HS-27A (cell line): ENCODE measurements at regions not wholly inside any gene's neighbourhood (a gene's known extent, or its start where the extent isn't known, plus 50 kb on each side); places are given as distances from the start of the nearest gene placed in this dataset.
A peak's percentile ranks its signal among the peaks of the same experiment; 100 is the strongest.

Source experiments
- DNase-seq: peaks from one replicate; pipeline ENCODE4 v3.0.0-alpha.2; 2012; ENCODE audit warnings: low read depth, missing footprints

DNA sequence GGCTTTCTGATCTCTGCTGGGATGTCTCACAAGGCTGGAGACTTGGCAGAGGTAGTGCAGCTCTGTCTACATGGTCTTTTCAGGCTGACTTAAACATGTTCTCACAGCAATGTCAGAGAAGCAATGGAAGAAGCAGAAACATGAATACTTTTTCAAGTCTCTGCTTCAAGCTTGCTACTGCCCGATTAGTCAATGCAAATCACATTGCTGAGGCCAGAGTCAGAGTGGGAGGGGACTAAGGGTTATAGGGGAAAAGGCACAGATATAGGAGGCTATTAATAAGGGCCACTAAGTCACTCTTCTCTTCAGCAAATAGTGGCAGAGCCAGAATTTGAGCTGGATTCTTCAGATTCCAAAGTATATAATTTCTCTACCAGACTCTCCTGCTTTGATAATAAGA is 390.5 kb downstream of the TMEM135 start:
- peak; percentile 83 for DNase-seq

- DNase-seq = peak; percentile 97
Measured at GRCh38 chr11:87425943-87426342, 388.2 kb downstream of the TMEM135 start.

DNA sequence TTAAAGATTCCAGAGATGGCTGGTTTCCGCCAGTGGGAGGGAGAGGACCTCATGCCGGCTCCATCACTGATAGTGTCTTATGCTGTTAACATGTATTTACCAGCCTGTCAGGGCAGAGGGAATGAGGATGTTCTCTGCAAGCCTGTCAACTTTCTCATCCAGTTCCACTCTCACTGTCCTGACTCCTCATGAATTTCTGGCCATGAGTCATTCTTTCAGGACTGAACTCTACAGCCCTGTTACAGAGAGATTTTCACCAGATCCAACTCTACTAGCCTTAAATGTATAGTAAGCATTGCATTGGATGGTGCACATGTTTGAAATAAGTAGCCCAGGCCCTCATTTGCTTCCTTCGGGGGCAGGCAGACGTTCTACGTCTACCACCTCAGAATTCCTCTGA is 387.7 kb downstream of the TMEM135 start:
- DNase-seq = no peak

- DNase-seq = no peak
Measured at GRCh38 chr11:87423161-87423560, 385.4 kb downstream of the TMEM135 start.

DNA sequence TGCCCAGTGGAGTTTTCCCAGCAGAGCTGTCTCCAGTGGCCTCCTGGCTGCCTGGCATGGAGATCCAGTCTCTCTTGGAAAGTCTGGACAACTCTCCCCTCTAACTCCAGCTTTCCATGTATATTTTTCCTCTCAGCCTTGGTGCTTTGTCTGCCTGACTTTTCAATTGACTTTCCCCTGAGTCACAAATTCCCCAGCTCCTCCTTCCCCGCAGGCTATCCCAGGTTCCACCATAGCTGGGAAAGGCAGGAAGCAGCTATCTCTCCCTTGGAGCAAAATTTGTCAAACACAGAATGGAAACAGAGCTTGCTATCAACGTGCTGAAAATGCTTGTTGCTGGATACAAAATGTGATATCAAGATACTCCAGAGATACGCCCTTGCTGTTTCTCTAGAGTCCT is 384.8 kb downstream of the TMEM135 start:
- DNase-seq = no peak

DNA sequence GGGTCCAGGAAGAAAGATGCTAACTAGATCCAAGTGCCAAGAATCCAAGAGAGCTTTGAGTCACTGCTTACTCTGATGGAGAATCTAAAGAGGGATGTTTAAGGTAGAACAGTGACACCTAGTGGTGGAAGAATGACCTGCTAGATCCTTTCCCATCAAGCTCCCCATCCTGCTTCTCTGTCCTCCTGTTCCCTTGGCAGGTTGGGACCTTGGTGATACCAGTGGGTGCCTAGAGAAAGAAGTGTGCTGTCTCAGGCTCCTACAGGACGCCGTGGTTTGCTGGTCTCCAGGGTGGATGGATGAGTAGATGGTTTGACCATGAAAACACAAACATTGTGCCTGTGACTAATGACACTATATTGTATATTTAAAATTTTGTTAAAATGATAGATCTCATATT is 383.7 kb downstream of the TMEM135 start:
- DNase-seq = peak; percentile 88

- DNase-seq = no peak
Measured at GRCh38 chr11:87417951-87418350, 380.2 kb downstream of the TMEM135 start.

DNA sequence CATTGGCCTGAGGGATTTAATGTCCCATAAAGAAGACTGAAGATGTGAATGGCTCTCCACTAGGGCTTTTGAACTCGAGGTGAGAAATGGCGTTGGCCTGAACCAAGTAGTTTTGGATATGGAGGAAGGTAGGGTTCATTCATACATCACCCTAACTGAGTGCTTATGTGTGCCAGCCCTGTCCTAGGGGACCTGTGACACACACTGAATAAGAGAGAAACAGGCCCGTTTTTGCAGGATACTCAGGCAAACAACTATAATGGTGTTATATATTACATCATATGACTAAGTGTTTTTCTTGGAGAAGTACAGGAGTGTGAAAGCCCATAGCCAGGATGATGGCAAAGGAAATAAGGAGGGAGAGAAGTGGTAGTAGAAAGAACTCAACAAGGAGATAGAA is 368.1 kb downstream of the TMEM135 start:
- DNase-seq = no peak

DNA sequence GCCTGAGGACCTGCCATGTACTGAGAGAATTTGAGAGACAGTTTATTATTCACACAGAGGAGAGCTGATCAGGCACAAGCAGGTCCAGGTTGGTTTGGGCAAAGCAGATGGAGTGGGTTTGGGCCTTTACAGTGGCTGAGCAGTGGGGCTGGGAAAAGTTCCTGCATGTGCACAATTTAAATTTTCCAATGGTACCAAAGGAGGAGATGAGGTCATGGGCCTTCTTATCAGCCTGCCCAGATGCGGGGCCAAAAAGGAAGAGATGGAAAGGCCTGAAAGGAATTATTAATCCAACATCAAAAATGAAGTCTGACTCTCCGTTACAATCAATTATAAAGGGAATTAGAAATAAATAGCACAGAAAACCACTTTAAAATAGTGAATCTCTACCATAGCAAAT is 367.6 kb downstream of the TMEM135 start:
- no peak for DNase-seq

- no peak for DNase-seq
Measured at GRCh38 chr11:87401653-87402052, 363.9 kb downstream of the TMEM135 start.

- DNase-seq = no peak
Measured at GRCh38 chr11:87399341-87399740, 361.6 kb downstream of the TMEM135 start.

DNA sequence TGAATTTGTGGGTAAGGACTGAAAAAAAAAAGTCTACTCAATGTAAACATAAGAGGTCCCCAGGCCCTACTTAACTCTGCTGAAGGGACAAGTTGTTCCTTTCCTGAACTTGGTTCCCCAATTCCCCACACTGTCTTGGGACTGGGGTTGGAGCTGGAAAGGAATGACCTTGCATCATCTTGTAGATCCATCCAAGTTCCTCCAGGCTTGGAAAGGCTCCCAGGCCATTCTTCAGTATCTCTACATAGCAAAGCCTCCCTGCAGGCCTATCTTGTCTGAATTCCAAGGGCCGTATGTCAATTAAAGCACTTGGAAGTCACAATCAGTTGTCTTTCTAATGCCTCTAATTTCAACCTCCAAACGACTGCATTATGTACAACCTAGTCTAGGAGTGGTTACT is 361.2 kb downstream of the TMEM135 start:
- DNase-seq = no peak

GRCh38 chr11:87397011-87397865 is 359.5 kb downstream of the TMEM135 start:
- DNase-seq = no peak

DNA sequence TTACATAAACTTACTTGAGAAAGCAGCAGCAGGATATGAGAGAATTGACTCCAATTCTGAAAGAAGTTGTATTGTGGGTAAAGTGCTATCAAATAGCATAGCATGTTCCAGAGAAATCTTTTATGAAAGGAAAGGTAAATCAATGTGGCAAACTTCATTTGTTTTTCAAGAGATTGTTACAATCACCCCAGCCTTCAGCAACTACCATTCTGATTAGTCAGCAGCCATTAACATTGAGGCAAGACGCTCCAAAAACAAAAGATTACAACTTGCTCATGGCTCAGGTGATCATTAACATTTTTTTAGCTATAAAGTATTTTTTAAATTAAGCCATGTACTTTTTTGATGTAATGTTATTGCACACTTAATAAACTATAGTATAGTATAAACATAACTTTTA is 357.2 kb downstream of the TMEM135 start:
- DNase-seq = no peak

DNA sequence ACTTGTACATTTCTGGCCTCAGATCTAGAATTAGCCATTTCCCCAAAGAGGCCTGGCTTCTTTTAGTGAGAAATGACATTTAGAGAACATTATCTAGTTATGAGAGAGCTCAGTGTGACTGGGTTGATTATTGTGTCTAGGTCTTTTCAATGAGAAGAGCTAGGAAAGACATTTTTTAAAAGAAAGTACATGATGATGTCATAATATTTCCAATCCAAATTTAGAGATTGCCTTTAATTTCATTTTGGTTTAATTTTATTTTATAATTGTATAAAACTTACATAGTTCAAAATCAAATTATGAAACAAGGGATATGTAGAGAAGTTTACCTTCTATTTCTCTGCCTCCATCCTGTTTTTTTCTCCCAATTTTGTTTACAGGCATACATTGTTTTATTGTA is 354.9 kb downstream of the TMEM135 start:
- DNase-seq = no peak

DNA sequence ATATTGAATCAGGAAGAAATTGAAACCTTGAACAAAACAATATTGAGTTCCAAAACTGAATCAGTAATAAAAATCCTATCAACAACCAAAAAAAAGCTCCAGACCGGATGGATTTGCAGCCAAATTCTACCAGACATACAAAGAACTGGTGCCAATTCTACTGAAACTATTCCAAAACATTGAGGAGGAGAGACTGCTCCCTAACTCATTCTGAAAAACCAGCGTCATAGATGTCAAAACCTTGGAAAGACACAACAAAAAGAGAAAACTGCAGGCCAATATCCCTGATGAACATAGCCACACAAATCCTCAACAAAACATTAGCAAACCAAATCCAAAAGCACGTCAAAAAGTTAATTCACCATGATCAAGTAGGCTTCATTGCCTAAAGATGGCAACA is 353.8 kb downstream of the TMEM135 start:
- DNase-seq = no peak

- DNase-seq = no peak
Measured at GRCh38 chr11:87384078-87384729, 346.5 kb downstream of the TMEM135 start.

GRCh38 chr11:87374038-87374807 is 336.5 kb downstream of the TMEM135 start:
- no peak for DNase-seq
